Jurkat, Clone E6-1 (cell line): ENCODE measurements at regions not wholly inside any gene's neighbourhood (a gene's known extent, or its start where the extent isn't known, plus 50 kb on each side); places are given as distances from the start of the nearest gene placed in this dataset.
"Not testable (repeated sequence)": the region's sequence is repeated elsewhere in the genome, so short reads cannot be mapped to it uniquely, and the experiment has no call there.

ENCODE experiments used
- DNase-seq: peaks from one replicate; pipeline ENCODE4 v3.0.0-alpha.2; 2011; ENCODE audit warnings: low read depth, low spot score
- H3K4me3 ChIP-seq: 2 replicates; pipeline ENCODE4 v1.5.1; 2011; ENCODE audit warnings: mild to moderate bottlenecking, low read length, control low read depth, moderate library complexity

DNA sequence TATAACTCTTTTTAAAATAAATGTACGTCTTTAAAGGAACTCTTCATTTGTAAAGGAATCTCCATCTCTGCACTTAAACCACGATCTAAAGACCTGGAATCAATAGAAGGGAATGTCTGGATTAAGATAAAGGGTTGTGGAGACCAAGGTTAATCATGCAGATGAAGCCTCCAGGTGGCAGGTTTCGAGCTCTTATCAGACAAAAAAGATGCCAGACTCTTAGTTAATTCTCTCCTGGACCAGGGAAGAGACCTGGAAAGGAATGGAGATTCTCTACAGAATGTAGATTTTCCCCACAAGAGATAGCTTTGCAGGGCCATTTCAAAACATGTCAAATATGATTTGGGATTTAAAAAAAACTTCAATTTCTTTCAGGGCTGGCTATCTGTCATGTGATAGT lies 71.5 kb upstream of the SSTR4 start:
- DNase-seq, result no peak
- H3K4me3 ChIP-seq, result no peak overlapping the region

DNA sequence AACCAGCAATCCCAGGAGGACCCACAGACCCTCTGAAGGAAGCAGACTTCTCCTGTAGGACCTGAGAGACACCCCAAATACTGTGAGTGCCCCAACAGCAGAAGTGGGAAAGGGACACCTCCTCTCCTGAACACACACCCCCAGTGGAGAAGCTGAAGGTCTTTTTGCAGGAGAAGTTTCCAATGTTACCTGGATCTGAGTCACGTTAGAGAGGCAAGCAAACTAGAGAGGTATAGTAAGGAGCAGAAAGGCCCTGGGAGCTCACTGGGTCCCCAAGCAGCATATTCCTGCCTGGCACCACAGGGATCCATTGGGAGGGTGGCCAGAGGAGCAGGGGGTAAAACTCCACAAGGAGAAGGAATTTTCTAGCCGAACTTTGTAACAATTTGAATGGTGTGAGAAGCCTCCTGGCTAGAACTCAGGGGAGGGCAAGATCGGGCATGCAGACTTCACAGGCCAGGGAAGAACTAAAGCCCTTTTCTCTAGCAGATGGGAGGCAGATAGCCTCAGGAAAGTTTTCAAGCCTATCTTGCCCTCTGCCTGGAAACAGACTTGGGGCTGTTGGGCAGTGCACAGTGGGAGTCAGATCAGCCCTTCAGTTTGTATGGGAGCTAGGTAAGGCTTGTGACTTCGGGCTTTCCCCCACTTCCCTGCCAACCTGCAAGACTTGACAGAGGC lies 68.2 kb upstream of the SSTR4 start:
- no peak for DNase-seq
- H3K4me3 ChIP-seq, result no peak overlapping the region

DNA sequence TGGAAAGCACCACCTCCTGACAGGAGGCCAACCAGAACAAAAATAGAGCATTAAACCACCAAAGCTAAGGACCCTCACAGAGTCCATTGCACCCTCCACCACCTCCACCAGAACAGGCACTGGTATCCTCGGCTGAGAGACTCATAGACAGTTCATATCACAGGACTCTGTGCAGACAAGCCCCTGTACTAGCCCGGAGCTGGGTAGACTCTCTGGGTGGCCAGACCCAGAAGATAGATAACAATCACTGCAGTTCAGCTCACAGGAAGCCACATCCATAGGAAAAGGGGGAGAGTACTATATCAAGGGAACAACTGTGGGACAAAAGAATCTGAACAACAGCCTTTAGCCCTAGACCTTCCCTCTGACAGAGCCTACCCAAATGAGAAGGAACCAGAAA lies 67.4 kb upstream of the SSTR4 start:
- H3K4me3 ChIP-seq, DNase-seq: not testable (repeated sequence)

DNA sequence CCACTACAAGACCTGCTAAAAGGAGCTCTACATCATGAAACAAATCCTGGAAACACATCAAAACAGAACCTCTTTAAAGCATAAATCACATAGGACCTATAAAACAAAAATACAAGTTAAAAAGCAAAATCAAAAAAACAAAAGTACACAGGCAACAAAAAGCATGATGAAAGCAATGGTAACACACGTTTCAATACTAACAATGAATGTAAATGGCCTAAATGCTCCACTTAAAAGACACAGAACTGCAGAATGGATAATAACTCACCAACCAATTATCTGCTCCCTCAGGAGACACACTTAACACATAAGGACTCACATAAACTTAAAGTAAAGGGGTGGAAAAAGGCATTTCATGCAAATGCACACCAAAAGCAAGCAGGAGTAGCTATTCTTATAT lies 66.1 kb upstream of the SSTR4 start:
- not testable (repeated sequence) for DNase-seq, H3K4me3 ChIP-seq

DNA sequence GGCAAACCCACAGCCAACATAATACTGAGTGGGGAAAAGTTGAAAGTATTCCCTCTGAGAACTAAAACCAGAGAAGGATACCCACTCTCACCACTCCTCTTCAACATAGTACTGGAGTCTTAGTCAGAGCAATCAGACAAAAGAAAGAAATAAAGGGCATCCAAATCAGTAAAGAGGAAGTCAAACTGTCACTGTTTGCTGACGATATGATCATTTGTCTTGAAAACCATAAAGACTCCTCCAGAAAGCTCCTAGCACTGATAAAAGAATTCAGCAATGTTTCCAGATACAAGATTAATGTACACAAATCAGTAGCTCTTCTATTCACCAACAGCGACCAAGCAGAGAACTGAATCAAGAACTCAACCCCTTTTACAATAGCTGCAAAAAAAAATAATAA lies 64.0 kb upstream of the SSTR4 start:
- H3K4me3 ChIP-seq, DNase-seq: not testable (repeated sequence)

DNA sequence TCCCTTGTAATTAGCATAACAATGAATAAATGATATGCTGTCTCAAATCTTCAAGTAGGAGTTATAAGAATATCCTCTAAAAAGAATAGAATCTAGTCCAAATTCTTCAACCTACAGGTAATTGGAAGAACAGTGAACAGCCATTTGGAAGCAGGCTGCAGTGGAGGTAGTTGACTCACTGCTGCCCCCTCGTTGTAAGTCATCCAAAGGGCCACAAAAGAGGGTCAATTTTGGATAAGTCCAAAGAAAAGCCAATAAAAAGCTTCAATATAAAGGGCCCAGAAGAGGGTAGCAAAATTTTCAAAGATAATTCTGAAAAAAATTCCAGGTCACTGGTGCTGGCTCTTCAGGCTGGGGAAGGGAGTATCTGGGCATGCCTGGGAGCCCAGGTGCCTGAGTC lies 60.8 kb upstream of the SSTR4 start:
- DNase-seq, result no peak
- no peak overlapping the region for H3K4me3 ChIP-seq

DNA sequence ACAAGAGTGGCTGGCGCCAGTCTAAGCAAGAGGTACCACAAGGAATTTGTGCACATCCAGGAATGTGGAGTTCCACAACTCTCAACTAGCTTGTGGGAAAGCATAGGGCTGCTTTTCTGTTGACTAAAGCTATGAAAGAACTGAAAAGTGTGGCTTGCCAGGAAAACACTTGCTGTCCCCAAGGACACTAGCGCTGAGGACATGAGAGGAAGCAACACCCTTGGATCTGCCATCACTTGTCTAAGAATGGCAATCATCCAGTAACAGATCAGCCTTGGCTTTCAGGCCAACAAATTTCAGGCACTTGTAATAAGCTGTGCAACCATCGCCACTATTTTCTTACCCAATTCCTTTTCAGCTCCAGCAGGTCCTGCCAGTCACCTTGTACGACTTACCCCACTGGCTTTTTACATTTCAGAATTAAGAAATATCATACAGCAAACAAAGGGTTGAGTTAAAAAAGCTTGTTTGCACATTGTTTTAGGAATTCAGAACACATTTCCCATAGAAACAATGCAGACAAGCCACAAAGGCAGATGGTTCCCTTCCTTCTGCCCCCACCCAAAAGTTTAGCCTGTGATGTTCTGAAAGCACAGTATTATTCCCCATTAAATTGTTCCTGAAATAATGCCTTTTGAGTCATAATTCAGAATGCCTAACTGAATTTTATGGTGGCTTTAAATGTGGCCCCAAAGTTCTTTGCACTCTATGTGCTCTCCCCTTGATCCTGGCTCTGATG lies 57.9 kb upstream of the SSTR4 start:
- no peak for DNase-seq
- no peak overlapping the region for H3K4me3 ChIP-seq

DNA sequence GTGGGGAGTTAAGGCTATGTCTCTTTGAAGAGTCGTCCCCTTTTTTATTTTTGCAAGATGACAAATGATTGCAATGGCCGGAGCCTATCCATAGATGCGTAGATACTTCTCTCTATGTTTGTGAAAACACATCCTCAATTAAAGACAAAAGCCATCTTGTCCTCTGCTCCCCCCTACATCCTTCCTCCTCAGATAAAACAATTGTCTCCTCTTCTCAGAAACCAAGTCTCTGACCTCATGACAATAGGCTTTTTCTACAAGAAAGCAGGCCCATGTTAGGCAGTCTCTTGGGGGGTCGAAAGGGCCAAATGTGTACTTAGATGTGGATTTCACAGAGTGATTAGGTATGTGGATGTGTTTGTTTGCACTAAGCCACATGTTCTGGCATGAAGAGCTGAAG lies 51.1 kb upstream of the SSTR4 start:
- no peak for DNase-seq
- H3K4me3 ChIP-seq, result no peak overlapping the region

DNA sequence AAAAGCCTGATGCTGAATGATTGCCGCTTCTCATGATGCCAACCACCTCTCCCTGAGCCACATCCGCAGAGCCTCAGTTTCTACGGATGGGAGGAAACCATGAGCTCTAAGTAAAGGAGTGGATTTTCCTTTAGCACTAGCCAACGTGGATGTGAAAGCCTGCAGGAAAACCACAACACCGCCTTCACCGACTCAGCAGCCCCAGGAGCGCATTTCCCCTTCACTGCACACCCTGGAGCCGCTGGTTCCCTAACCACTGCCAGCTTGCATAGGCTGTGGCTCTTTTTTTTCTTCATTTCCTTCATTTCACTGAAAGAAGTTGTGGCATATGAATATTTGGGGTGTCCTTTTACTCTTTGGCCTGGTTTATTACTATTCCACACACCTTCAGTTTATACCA lies 50.5 kb upstream of the SSTR4 start:
- peak; percentile 27 for DNase-seq
- no peak overlapping the region for H3K4me3 ChIP-seq

DNA sequence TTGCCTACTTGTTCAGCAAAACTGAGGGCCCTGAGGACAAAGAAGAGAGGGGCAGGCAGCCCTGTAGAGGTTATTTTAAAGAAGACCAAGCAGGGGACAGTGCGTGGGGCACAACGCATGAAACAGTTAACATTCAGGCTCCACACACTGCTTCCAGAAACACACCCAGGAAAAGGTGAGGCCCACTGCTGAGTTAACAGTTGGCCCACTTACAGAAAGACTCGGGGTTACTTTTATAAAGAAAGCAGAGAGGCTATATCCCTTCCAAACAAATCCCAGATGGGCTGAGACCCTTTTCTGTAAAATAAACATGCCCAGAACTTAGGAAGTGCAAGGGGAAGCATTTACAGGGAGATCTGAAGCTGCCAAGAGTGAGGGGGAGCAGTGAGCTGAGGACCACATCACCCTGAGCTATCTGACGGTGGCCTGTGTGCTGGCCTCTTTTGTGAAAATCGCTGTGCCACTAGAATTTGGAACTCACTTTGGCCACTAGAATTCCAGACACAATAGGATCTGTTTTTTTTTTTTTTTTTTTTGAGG lies 49.8 kb upstream of the SSTR4 start:
- H3K4me3 ChIP-seq, result no peak overlapping the region
- DNase-seq, result no peak
